ENCODE measurements at regions not wholly inside any gene's neighbourhood (a gene's known extent, or its start where the extent isn't known, plus 50 kb on each side); places are given as distances from the start of the nearest gene placed in this dataset.

DNA sequence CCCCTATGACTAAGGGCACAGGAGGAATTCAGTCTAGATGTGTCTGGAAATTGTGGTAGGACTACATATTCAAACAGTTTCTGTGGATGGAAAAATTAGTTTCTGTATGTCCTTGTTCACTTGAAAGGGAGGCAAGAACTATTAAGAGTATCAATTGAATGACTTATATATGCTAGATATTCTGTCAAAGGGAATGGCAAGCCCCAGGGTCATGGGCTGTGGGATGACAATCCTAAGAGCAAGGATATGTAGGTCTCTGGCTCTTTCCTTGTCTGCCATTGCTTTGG, 383.5 kb upstream of the B3GALT2 start:
- TF ChIP-seq TCF7L2 (IDR thresholded peaks at IDR 0.05; ENCODE audit: borderline replicate concordance, extremely low read depth, insufficient read depth, insufficient read length) (no peak), POLR2AphosphoS5 (IDR thresholded peaks at IDR 0.05; ENCODE audit: low read depth, low read length) (no peak), CTCF (IDR thresholded peaks at IDR 0.05 in 2 of 3, conservative IDR thresholded peaks at IDR 0.05 in 1 of 3; ENCODE audit: borderline replicate concordance in 1 of 3, insufficient read depth in 1 of 3, low read depth in 2 of 3, low read length in 2 of 3) (no peak)

All from HCT116 (cell line).